Fibroblast of the aortic adventitia (primary cell): ENCODE measurements at regions not wholly inside any gene's neighbourhood (a gene's known extent, or its start where the extent isn't known, plus 50 kb on each side); places are given as distances from the start of the nearest gene placed in this dataset.
A peak's percentile ranks its signal among the peaks of the same experiment; 100 is the strongest.

Experiments
- DNase-seq: peaks from one replicate; pipeline ENCODE4 v3.0.0-alpha.2; 2010; ENCODE audit warnings: low read depth
- H3K4me3 ChIP-seq: 2 replicates; pipeline ENCODE4 v1.5.1; 2011; ENCODE audit warnings: low read depth, mild to moderate bottlenecking, control low read depth, low read length, moderate library complexity
- CTCF ChIP-seq: IDR thresholded peaks from 2 replicates; pipeline ENCODE4 v1.5.1; 2011; ENCODE audit warnings: mild to moderate bottlenecking, low read length, control low read depth, inconsistent platforms; ENCODE audit not compliant: insufficient read depth

DNA sequence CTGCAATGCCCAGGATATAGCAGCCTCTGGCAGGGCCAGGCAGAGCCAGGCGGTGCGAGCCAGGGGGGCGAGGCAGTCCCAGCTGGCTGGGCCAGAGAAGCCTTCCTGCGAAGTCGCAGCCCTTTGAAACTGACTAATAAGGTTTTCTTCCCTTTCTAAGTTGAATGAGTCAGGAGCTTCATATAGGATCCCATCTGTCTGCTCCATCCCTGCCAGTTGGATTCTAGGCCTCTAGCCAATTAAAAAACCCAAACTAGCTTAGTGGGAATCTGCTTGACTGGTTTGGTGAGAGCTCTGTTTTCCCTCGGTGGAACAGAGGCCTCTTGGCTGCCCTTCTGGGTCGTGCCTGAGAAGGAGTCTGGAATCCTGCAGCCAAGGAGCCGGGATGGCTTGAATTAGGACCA is 70.1 kb upstream of the RAPGEF1 start:
- no peak for TF ChIP-seq CTCF
- H3K4me3 ChIP-seq, result no peak overlapping the region
- DNase-seq, result peak; percentile 74

GRCh38 chr9:131808291-131808690 is 68.4 kb upstream of the RAPGEF1 start:
- no peak for DNase-seq
- no peak overlapping the region for H3K4me3 ChIP-seq
- no peak for TF ChIP-seq CTCF

GRCh38 chr9:131807144-131807983 is 67.5 kb upstream of the RAPGEF1 start:
- TF ChIP-seq CTCF, result no peak
- DNase-seq, result no peak
- no peak overlapping the region for H3K4me3 ChIP-seq

DNA sequence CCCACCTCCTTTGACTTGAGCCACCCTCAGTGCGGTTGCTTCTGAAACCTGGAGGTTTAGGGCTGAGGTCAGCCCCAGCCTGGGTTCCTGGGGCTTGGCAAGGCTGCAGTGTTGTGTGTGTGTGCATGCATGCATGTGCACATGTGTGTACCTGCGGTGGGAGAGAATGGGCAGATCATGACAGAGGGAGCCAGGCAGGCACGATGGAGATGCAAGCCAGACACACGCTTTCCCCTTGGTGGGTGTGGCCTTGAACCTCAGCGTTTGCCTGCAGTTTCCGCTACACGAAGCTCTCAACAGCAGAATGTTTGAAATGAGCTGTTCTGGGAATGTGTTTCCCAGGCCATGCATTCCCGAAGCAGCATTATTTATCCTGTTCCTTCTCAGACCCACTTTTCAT is 65.9 kb upstream of the RAPGEF1 start:
- DNase-seq, result no peak
- TF ChIP-seq CTCF, result no peak

DNA sequence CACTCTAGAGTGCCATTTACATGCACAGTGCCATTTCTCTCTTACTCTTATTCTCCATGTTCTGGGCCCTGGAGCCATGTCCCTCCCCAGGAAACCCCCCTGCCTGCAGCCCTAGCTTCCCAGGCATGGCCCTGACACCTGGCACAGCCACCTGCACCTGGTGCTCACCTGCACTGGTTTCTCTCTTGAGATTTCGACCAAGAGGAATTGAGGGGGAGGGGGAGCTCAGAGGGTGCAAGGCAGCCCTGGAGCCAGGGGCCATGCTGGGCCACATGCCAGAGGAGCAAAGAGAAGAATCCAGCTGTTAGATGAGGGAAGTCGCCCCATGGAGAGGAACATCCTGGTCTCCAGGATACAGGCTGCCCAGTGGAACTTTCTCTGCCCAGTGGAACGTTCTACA is 65.0 kb upstream of the RAPGEF1 start:
- no peak overlapping the region for H3K4me3 ChIP-seq
- TF ChIP-seq CTCF, result no peak
- DNase-seq, result no peak

More for the DNA sequence above, 65.9 kb upstream of the RAPGEF1 start:
- H3K4me3 ChIP-seq, result no peak overlapping the region

DNA sequence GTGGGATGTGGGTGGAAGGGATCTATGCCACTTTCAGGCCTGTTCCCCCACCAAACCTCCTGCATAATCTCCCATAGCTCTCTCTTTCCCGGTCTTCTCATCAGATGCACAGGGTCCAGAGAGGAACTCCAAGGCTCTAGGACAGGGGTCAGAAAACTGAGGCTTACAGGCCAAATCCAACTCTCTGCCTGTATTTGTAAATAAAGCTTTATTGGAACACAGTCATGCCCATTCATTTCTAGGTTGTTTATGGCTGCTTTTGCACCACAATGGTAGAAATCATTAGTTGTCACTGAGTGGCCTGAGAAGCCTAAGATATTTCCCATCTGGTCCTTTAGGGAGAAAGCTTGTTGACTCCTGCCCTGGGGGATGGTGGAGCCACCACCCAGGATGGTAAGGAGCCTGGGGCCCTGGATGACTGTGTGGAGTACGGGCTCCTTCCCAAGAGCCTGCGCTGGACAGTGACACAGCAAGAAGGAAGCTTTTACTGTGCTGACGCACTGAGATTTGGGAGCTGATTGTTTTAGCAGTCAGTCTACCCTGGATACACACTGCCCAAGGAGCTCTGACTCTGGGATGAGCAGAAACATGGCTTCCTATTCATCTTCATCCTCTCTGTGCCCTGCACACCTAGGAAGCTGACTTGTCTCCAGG is 64.0 kb upstream of the RAPGEF1 start:
- H3K4me3 ChIP-seq, result no peak overlapping the region
- no peak for DNase-seq
- no peak for TF ChIP-seq CTCF
